ENCODE measurements at regions not wholly inside any gene's neighbourhood (a gene's known extent, or its start where the extent isn't known, plus 50 kb on each side); places are given as distances from the start of the nearest gene placed in this dataset.

GRCh38 chr13:103184413-103184812 lies 118.2 kb upstream of the SLC10A2 start:
- DNase-seq, result no peak

- DNase-seq, result no peak
Measured at GRCh38 chr13:103178986-103179943, 113.0 kb upstream of the SLC10A2 start.

GRCh38 chr13:103174966-103175365 lies 108.7 kb upstream of the SLC10A2 start:
- DNase-seq, result no peak

- no peak for DNase-seq
Measured at GRCh38 chr13:103168901-103169508, 102.8 kb upstream of the SLC10A2 start.

- DNase-seq, result no peak
Measured at GRCh38 chr13:103164251-103164650, 98.0 kb upstream of the SLC10A2 start.

GRCh38 chr13:103161476-103161875 lies 95.3 kb upstream of the SLC10A2 start:
- no peak for DNase-seq

GRCh38 chr13:103157434-103158145 lies 91.4 kb upstream of the SLC10A2 start:
- DNase-seq, result no peak

GRCh38 chr13:103157016-103157415 lies 90.8 kb upstream of the SLC10A2 start:
- DNase-seq, result no peak

- no peak for DNase-seq
Measured at GRCh38 chr13:103156346-103156998, 90.3 kb upstream of the SLC10A2 start.

GRCh38 chr13:103153466-103153865 lies 87.2 kb upstream of the SLC10A2 start:
- DNase-seq, result no peak

- no peak for DNase-seq
Measured at GRCh38 chr13:103147961-103148360, 81.7 kb upstream of the SLC10A2 start.

GRCh38 chr13:103145442-103145841 lies 79.2 kb upstream of the SLC10A2 start:
- no peak for DNase-seq

- DNase-seq, result no peak
Measured at GRCh38 chr13:103143432-103143831, 77.2 kb upstream of the SLC10A2 start.

GRCh38 chr13:103142151-103142550 lies 75.9 kb upstream of the SLC10A2 start:
- DNase-seq, result no peak

GRCh38 chr13:103140001-103140671 lies 73.9 kb upstream of the SLC10A2 start:
- no peak for DNase-seq

- no peak for DNase-seq
Measured at GRCh38 chr13:103134271-103134670, 68.1 kb upstream of the SLC10A2 start.

GRCh38 chr13:103133556-103133955 lies 67.3 kb upstream of the SLC10A2 start:
- DNase-seq, result no peak

- DNase-seq, result no peak
Measured at GRCh38 chr13:103130681-103131210, 64.5 kb upstream of the SLC10A2 start.

- no peak for DNase-seq
Measured at GRCh38 chr13:103130146-103130545, 63.9 kb upstream of the SLC10A2 start.

All from CD4-positive, alpha-beta T cell treated with Interleukin-6 for 4 hours (primary cell).